OCI-LY7 (cell line): ENCODE measurements at regions not wholly inside any gene's neighbourhood (a gene's known extent, or its start where the extent isn't known, plus 50 kb on each side); places are given as distances from the start of the nearest gene placed in this dataset.
"Not testable (repeated sequence)": the region's sequence is repeated elsewhere in the genome, so short reads cannot be mapped to it uniquely, and the experiment has no call there.

Source experiments
- BruUV-seq: library from RNA; stranded (reverse); fragments of 400-500 nt; replicated peaks from 2 replicates; lab custom pipeline; 2021; lab: Mats Ljungman, UMichigan
- CTCF ChIA-PET: fragments of 300-600 bp; sonication (Branson Sonifier 250); formaldehyde crosslinking; loops from one replicate; lab custom pipeline; 2022; ENCODE audit warnings: antibody characterized with exemption; ENCODE audit not compliant: unreplicated experiment; lab: Charles Lee
- POLR2A ChIA-PET: fragments of 300-600 bp; sonication (Branson Sonifier 250); formaldehyde crosslinking; loops from one replicate; lab custom pipeline; 2022; ENCODE audit warnings: antibody characterized with exemption; lab: Charles Lee
- DNase-seq: peaks from one replicate; pipeline ENCODE4 v3.0.0-alpha.2; 2015; ENCODE audit warnings: low spot score
- H2AFZ ChIP-seq: fragments of 200-600 bp; sonication (generic), shearing (Covaris generic); 2 replicates; pipeline ENCODE4 v1.6.1; 2014; ENCODE audit warnings: mild to moderate bottlenecking, antibody characterized with exemption, low read length, moderate library complexity
- H3K27ac ChIP-seq: fragments of 200-600 bp; sonication (generic); 2 replicates; pipeline ENCODE4 v1.5.1; 2014; ENCODE audit warnings: mixed run types, low read depth, mild to moderate bottlenecking, moderate library complexity, low read length, inconsistent platforms; ENCODE audit not compliant: poor library complexity, severe bottlenecking
- H3K36me3 ChIP-seq: fragments of 200-600 bp; sonication (generic); 2 replicates; pipeline ENCODE4 v1.6.1; 2014; ENCODE audit warnings: mild to moderate bottlenecking, antibody characterized with exemption, low read length, moderate library complexity, mixed read lengths; ENCODE audit not compliant: insufficient read depth
- H3K4me1 ChIP-seq: fragments of 200-600 bp; sonication (generic); 2 replicates; pipeline ENCODE4 v1.5.1; 2014; ENCODE audit warnings: mild to moderate bottlenecking, low read length; ENCODE audit not compliant: insufficient read depth, poor library complexity, severe bottlenecking
- H3K4me2 ChIP-seq: fragments of 200-600 bp; sonication (generic); 2 replicates; pipeline ENCODE4 v1.6.1; 2014; ENCODE audit warnings: mild to moderate bottlenecking, low read length
- H3K4me3 ChIP-seq: fragments of 200-600 bp; sonication (generic); 2 replicates; pipeline ENCODE4 v1.5.1; 2014; ENCODE audit warnings: mild to moderate bottlenecking, low read depth, low read length; ENCODE audit not compliant: poor library complexity, severe bottlenecking
- H3K79me2 ChIP-seq: fragments of 200-600 bp; sonication (generic); 2 replicates; pipeline ENCODE4 v1.6.1; 2016; ENCODE audit warnings: low read depth, mild to moderate bottlenecking, low read length, moderate library complexity, mixed read lengths; ENCODE audit not compliant: insufficient read depth
- H3K9me2 ChIP-seq: fragments of 200-600 bp; sonication (generic); 2 replicates; pipeline ENCODE4 v1.6.1; 2016; ENCODE audit warnings: mild to moderate bottlenecking, low read length, mixed read lengths; ENCODE audit not compliant: insufficient read depth
- H3K9me3 ChIP-seq: fragments of 200-600 bp; sonication (generic); 2 replicates; pipeline ENCODE4 v1.6.1; 2014; ENCODE audit warnings: mild to moderate bottlenecking, mixed run types, low read length, mixed read lengths
- H4K20me1 ChIP-seq: fragments of 200-600 bp; sonication (generic); 2 replicates; pipeline ENCODE4 v1.6.1; 2014; ENCODE audit warnings: mild to moderate bottlenecking, antibody characterized with exemption, low read length, moderate library complexity, mixed read lengths; ENCODE audit not compliant: insufficient read depth
- CTCF ChIP-seq: fragments of 200-600 bp; sonication (generic); conservative IDR thresholded peaks from 2 replicates; pipeline ENCODE4 v1.5.1; 2014; ENCODE audit warnings: mild to moderate bottlenecking, antibody characterized with exemption, low read length, moderate library complexity, mixed read lengths
- EZH2phosphoT487 ChIP-seq: fragments of 200-600 bp; sonication (generic); IDR thresholded peaks from 2 replicates; pipeline ENCODE4 v1.6.1; 2018; ENCODE audit warnings: low read depth, borderline replicate concordance, mild to moderate bottlenecking, mixed run types, antibody characterized with exemption, low read length, moderate library complexity, mixed read lengths
- intact Hi-C: fragments of 100-400 bp; cut with micrococcal nuclease; formaldehyde crosslinking; loops from one replicate; pipeline ENCODE4 v1.10.0; 2022; ENCODE audit not compliant: unreplicated experiment

GRCh38 chr14:46108228-46108627, 543.4 kb downstream of the RPL10L start:
- H3K4me1 ChIP-seq, result no peaks in the 10 kb centered on the region
- no peaks in the 10 kb centered on the region for H4K20me1 ChIP-seq
- no peaks in the 10 kb centered on the region for H3K79me2 ChIP-seq
- H3K9me3 ChIP-seq, result no peaks in the 10 kb centered on the region
- no peaks in the 10 kb centered on the region for H3K9me2 ChIP-seq
- no TSS peak for BruUV-seq
- no peaks in the 10 kb centered on the region for H3K36me3 ChIP-seq
- intact Hi-C loops, result no loop called here
- TF ChIP-seq EZH2phosphoT487, result no peak
- no peak for TF ChIP-seq CTCF
- ChIA-PET POLR2A (no interaction called here), CTCF (no interaction called here)
- H3K4me2 ChIP-seq, result no peak overlapping the region
- no peak overlapping the region for H3K27ac ChIP-seq
- H2AFZ ChIP-seq, result no peak overlapping the region
- no peak for DNase-seq
- H3K4me3 ChIP-seq, result no peak overlapping the region

- CTCF ChIA-PET, H3K4me2 ChIP-seq, H3K9me2 ChIP-seq, H3K4me1 ChIP-seq, H3K36me3 ChIP-seq, DNase-seq, H3K4me3 ChIP-seq, H3K79me2 ChIP-seq, H4K20me1 ChIP-seq, intact Hi-C loops, H3K27ac ChIP-seq, POLR2A ChIA-PET, H2AFZ ChIP-seq, BruUV-seq, H3K9me3 ChIP-seq: not testable (repeated sequence)
These were observed 550.7 kb downstream of the RPL10L start for GRCh38 chr14:46100901-46101300.

- no peak overlapping the region for H3K4me3 ChIP-seq
- no peaks in the 10 kb centered on the region for H3K79me2 ChIP-seq
- no peak for TF ChIP-seq EZH2phosphoT487
- TF ChIP-seq CTCF, result no peak
- H3K9me3 ChIP-seq, result no peaks in the 10 kb centered on the region
- no peaks in the 10 kb centered on the region for H3K36me3 ChIP-seq
- BruUV-seq, result no TSS peak
- no peak overlapping the region for H3K27ac ChIP-seq
- no peaks in the 10 kb centered on the region for H4K20me1 ChIP-seq
- H2AFZ ChIP-seq, result no peak overlapping the region
- CTCF ChIA-PET, result no interaction called here
- intact Hi-C loops, result no loop called here
- DNase-seq, result no peak
- H3K9me2 ChIP-seq, result no peaks in the 10 kb centered on the region
- H3K4me1 ChIP-seq, result no peaks in the 10 kb centered on the region
- POLR2A ChIA-PET, result no interaction called here
- H3K4me2 ChIP-seq, result no peak overlapping the region
These were observed 559.8 kb downstream of the RPL10L start for GRCh38 chr14:46091819-46092218.
